Smooth muscle cell (in vitro differentiated cells): ENCODE measurements at regions not wholly inside any gene's neighbourhood (a gene's known extent, or its start where the extent isn't known, plus 50 kb on each side); places are given as distances from the start of the nearest gene placed in this dataset.
"Not testable (repeated sequence)": the region's sequence is repeated elsewhere in the genome, so short reads cannot be mapped to it uniquely, and the experiment has no call there.

Experiments used
- DNase-seq: peaks from one replicate; lab custom pipeline; 2025; ENCODE audit not compliant: unreplicated experiment; lab: John Stamatoyannopoulos, UW
- H2AFZ ChIP-seq: fragments of 200-600 bp; sonication (generic); 2 replicates; pipeline ENCODE4 v1.6.0; 2016; ENCODE audit warnings: antibody characterized with exemption, low read depth, mild to moderate bottlenecking
- H3F3A ChIP-seq: fragments of 200-600 bp; sonication (generic); 2 replicates; pipeline ENCODE4 v1.6.0; 2017; ENCODE audit warnings: antibody characterized with exemption, low read depth
- H3K27ac ChIP-seq: fragments of 200-600 bp; sonication (generic); 2 replicates; pipeline ENCODE4 v1.5.1; 2016; ENCODE audit warnings: low read depth, mild to moderate bottlenecking
- H3K27me3 ChIP-seq: fragments of 200-600 bp; sonication (generic); 2 replicates; pipeline ENCODE4 v1.6.1; 2016; ENCODE audit warnings: low read depth, mild to moderate bottlenecking
- H3K36me3 ChIP-seq: fragments of 200-600 bp; sonication (generic); 2 replicates; pipeline ENCODE4 v1.5.1; 2016; ENCODE audit warnings: low read depth
- H3K4me1 ChIP-seq: fragments of 200-600 bp; sonication (generic); 2 replicates; pipeline ENCODE4 v1.5.1; 2016; ENCODE audit warnings: low read depth
- H3K4me2 ChIP-seq: fragments of 200-600 bp; sonication (generic); 2 replicates; pipeline ENCODE4 v1.6.0; 2016; ENCODE audit warnings: mild to moderate bottlenecking
- H3K4me3 ChIP-seq: fragments of 200-600 bp; sonication (generic); 2 replicates; pipeline ENCODE4 v1.5.1; 2016; ENCODE audit warnings: mild to moderate bottlenecking
- H3K79me2 ChIP-seq: fragments of 200-600 bp; sonication (generic); 2 replicates; pipeline ENCODE4 v1.6.0; 2016; ENCODE audit warnings: low read depth, mild to moderate bottlenecking
- H3K9ac ChIP-seq: fragments of 200-600 bp; sonication (generic); 2 replicates; pipeline ENCODE4 v1.6.0; 2016; ENCODE audit warnings: low read depth
- H3K9me3 ChIP-seq: fragments of 200-600 bp; sonication (generic); replicated peaks from 2 replicates; pipeline ENCODE4 v1.5.1; 2016; ENCODE audit warnings: low read depth
- H4K20me1 ChIP-seq: fragments of 200-600 bp; sonication (generic); 2 replicates; pipeline ENCODE4 v1.6.0; 2016; ENCODE audit warnings: low read depth
- CTCF ChIP-seq: fragments of 200-600 bp; sonication (generic); IDR thresholded peaks from 2 replicates; pipeline ENCODE4 v1.5.1; 2017; ENCODE audit warnings: borderline replicate concordance, mild to moderate bottlenecking, antibody characterized with exemption; ENCODE audit not compliant: insufficient read depth, poor library complexity, severe bottlenecking
- WGBS: methylation state at CpG from one replicate; pipeline ENCODE4 v1.1.7; 2016; ENCODE audit warnings: low lambda C conversion rate; 5-methylcytosine and 5-hydroxymethylcytosine counted together

GRCh38 chr5:163106098-163106497 is 331.3 kb upstream of the CCNG1 start:
- H3K9me3 ChIP-seq = no peaks in the 10 kb centered on the region
- H2AFZ ChIP-seq = no peak overlapping the region
- H3K27ac ChIP-seq = no peak overlapping the region
- no peaks in the 10 kb centered on the region for H4K20me1 ChIP-seq
- no peaks in the 10 kb centered on the region for H3K27me3 ChIP-seq
- no peak for DNase-seq
- H3K4me2 ChIP-seq = no peak overlapping the region
- H3K36me3 ChIP-seq = no peaks in the 10 kb centered on the region
- H3K4me1 ChIP-seq = no peaks in the 10 kb centered on the region
- no peak overlapping the region for H3K4me3 ChIP-seq
- 80% methylated on average over 1 of the region's 1 CpG for WGBS
- no peak for TF ChIP-seq CTCF
- no peaks in the 10 kb centered on the region for H3K79me2 ChIP-seq
- no peak overlapping the region for H3K9ac ChIP-seq
- H3F3A ChIP-seq = no peaks in the 10 kb centered on the region

- H3K36me3 ChIP-seq = no peaks in the 10 kb centered on the region
- no peak overlapping the region for H3K27ac ChIP-seq
- no peaks in the 10 kb centered on the region for H3F3A ChIP-seq
- TF ChIP-seq CTCF = no peak
- no peaks in the 10 kb centered on the region for H4K20me1 ChIP-seq
- no peaks in the 10 kb centered on the region for H3K4me1 ChIP-seq
- 90% methylated on average over 1 of the region's 1 CpG for WGBS
- no peaks in the 10 kb centered on the region for H3K79me2 ChIP-seq
- no peak overlapping the region for H3K4me2 ChIP-seq
- no peaks in the 10 kb centered on the region for H3K9me3 ChIP-seq
- H3K4me3 ChIP-seq = no peak overlapping the region
- H3K27me3 ChIP-seq = no peaks in the 10 kb centered on the region
- no peak overlapping the region for H2AFZ ChIP-seq
- DNase-seq = no peak
- no peak overlapping the region for H3K9ac ChIP-seq
These were observed 329.0 kb upstream of the CCNG1 start for GRCh38 chr5:163108351-163108750.

- Histone ChIP-seq H3K27me3 (no peaks in the 10 kb centered on the region), H3K4me2 (no peak overlapping the region), H3K4me3 (no peak overlapping the region), H2AFZ (no peak overlapping the region), H4K20me1 (no peaks in the 10 kb centered on the region), H3K36me3 (no peaks in the 10 kb centered on the region), H3K27ac (no peak overlapping the region), H3K79me2 (no peaks in the 10 kb centered on the region), H3F3A (no peaks in the 10 kb centered on the region), H3K9me3 (no peaks in the 10 kb centered on the region), H3K9ac (no peak overlapping the region), H3K4me1 (no peaks in the 10 kb centered on the region)
- no peak for DNase-seq
- 76% methylated on average over 4 of the region's 4 CpGs for WGBS
- no peak for TF ChIP-seq CTCF
These were observed 322.4 kb upstream of the CCNG1 start for GRCh38 chr5:163115011-163115410.

- not testable (repeated sequence) for H3K27ac ChIP-seq
These were observed 320.8 kb upstream of the CCNG1 start for GRCh38 chr5:163116618-163117017.

More at GRCh38 chr5:163116618-163117017, 320.8 kb upstream of the CCNG1 start:
- not testable (repeated sequence) for H3F3A ChIP-seq, H3K4me2 ChIP-seq, DNase-seq, H3K9me3 ChIP-seq, H3K36me3 ChIP-seq, H3K4me3 ChIP-seq, H3K9ac ChIP-seq, H3K4me1 ChIP-seq, H3K79me2 ChIP-seq, H3K27me3 ChIP-seq, H4K20me1 ChIP-seq, H2AFZ ChIP-seq
- 82% methylated on average over 2 of the region's 2 CpGs for WGBS
